Thoracic aorta (tissue), 2 donors: ENCODE measurements at regions not wholly inside any gene's neighbourhood (a gene's known extent, or its start where the extent isn't known, plus 50 kb on each side); places are given as distances from the start of the nearest gene placed in this dataset.

ENCODE experiments used
- ATAC-seq: fragments of 150-250 bp; one replicate; pipeline ENCODE4 v1.8.0; 2017; ENCODE audit warnings: low read depth; ENCODE audit not compliant: insufficient number of reproducible peaks, low FRiP score
- DNase-seq: peaks from one replicate; pipeline ENCODE4 v3.0.0-alpha.2; 2020; ENCODE audit warnings: low spot score
- H3K27ac ChIP-seq, 2 donors: fragments of 200-600 bp; sonication (generic); 1 replicate in 1 of 2; 2 replicates in 1 of 2; pipeline ENCODE4 v1.5.1; 2016; ENCODE audit warnings: mild to moderate bottlenecking in 2 of 2, moderate library complexity in 2 of 2
- H3K27me3 ChIP-seq: fragments of 200-600 bp; sonication (generic); replicated peaks from 2 replicates; pipeline ENCODE4 v1.6.0; 2016; ENCODE audit warnings: mild to moderate bottlenecking; ENCODE audit not compliant: insufficient read depth
- H3K36me3 ChIP-seq: fragments of 200-600 bp; sonication (generic); one replicate; pipeline ENCODE4 v1.5.1; 2016
- H3K4me1 ChIP-seq, 2 donors: fragments of 200-600 bp; sonication (generic); 1 replicate in 1 of 2; 2 replicates in 1 of 2; pipeline versions ENCODE4 v1.5.1 to v1.6.0; 2016; ENCODE audit warnings: low read depth in 2 of 2, mild to moderate bottlenecking in 1 of 2; ENCODE audit not compliant: control insufficient read depth in 1 of 2
- H3K4me3 ChIP-seq: fragments of 200-600 bp; sonication (generic); 2 replicates; pipeline ENCODE4 v1.5.1; 2016; ENCODE audit warnings: mild to moderate bottlenecking
- H3K9me3 ChIP-seq: fragments of 200-600 bp; sonication (generic); 2 replicates; pipeline ENCODE4 v1.5.1; 2016
- CTCF ChIP-seq: fragments of 200-600 bp; sonication (generic); IDR thresholded peaks from one replicate; pipeline ENCODE4 v1.5.1; 2019; ENCODE audit warnings: antibody characterized with exemption

GRCh38 chr10:124181656-124182055 lies 88.3 kb upstream of the CHST15 start:
- no peak for ATAC-seq
- no peak for TF ChIP-seq CTCF
- Histone ChIP-seq H3K4me1 (peaks cover 0 to 19% of the 10 kb centered on the region in 2 donors), H3K27ac (no peak overlapping the region), H3K9me3 (no peaks in the 10 kb centered on the region), H3K36me3 (no peaks in the 10 kb centered on the region), H3K27me3 (no peaks in the 10 kb centered on the region), H3K4me3 (no peak overlapping the region)
- no peak for DNase-seq

- Histone ChIP-seq H3K4me3 (no peak overlapping the region), H3K9me3 (no peaks in the 10 kb centered on the region), H3K27ac (no peak overlapping the region), H3K4me1 (peaks cover 0 to 24% of the 10 kb centered on the region in 2 donors), H3K36me3 (no peaks in the 10 kb centered on the region), H3K27me3 (no peaks in the 10 kb centered on the region)
- no peak for TF ChIP-seq CTCF
- DNase-seq (no peak), ATAC-seq (peak; percentile 70)
Observed at GRCh38 chr10:124180947-124181549, 87.7 kb upstream of the CHST15 start.

GRCh38 chr10:124180044-124180745 lies 86.8 kb upstream of the CHST15 start:
- H3K9me3 ChIP-seq, result no peaks in the 10 kb centered on the region
- no peak for ATAC-seq

GRCh38 chr10:124179308-124180043 lies 86.1 kb upstream of the CHST15 start:
- H3K4me1 ChIP-seq, result peaks cover 0 to 24% of the 10 kb centered on the region in 2 donors
- H3K9me3 ChIP-seq, result no peaks in the 10 kb centered on the region
- no peaks in the 10 kb centered on the region for H3K27me3 ChIP-seq
- no peak overlapping the region for H3K27ac ChIP-seq
- no peak for TF ChIP-seq CTCF
- H3K4me3 ChIP-seq, result no peak overlapping the region
- H3K36me3 ChIP-seq, result no peaks in the 10 kb centered on the region
- ATAC-seq (no peak), DNase-seq (no peak)

More at GRCh38 chr10:124180044-124180745, 86.8 kb upstream of the CHST15 start:
- Histone ChIP-seq H3K4me1 (peaks cover 0 to 24% of the 10 kb centered on the region in 2 donors), H3K27me3 (no peaks in the 10 kb centered on the region), H3K27ac (no peak overlapping the region), H3K4me3 (no peak overlapping the region), H3K36me3 (no peaks in the 10 kb centered on the region)
- no peak for TF ChIP-seq CTCF
- no peak for DNase-seq

- DNase-seq, result no peak
- no peaks in the 10 kb centered on the region for H3K27me3 ChIP-seq
- no peaks in the 10 kb centered on the region for H3K9me3 ChIP-seq
- H3K36me3 ChIP-seq, result no peaks in the 10 kb centered on the region
- H3K4me3 ChIP-seq, result no peak overlapping the region
- no peak for TF ChIP-seq CTCF
- peaks cover 0 to 23% of the 10 kb centered on the region in 2 donors for H3K4me1 ChIP-seq
- no peak overlapping the region for H3K27ac ChIP-seq
- ATAC-seq, result no peak
Observed at GRCh38 chr10:124177180-124177518, 83.8 kb upstream of the CHST15 start.
